Tibial nerve (tissue), 4 donors: ENCODE measurements at regions not wholly inside any gene's neighbourhood (a gene's known extent, or its start where the extent isn't known, plus 50 kb on each side); places are given as distances from the start of the nearest gene placed in this dataset.

Experiments
- DNase-seq, 2 donors: peaks; one replicate each; pipeline ENCODE4 v3.0.0-alpha.2; 2019; ENCODE audit warnings: low spot score in 2 of 2
- H3K27ac ChIP-seq, 4 donors: fragments of 200-600 bp; sonication (generic) in 3 of 4; one replicate each; pipeline ENCODE4 v1.5.1; 2017 to 2019; ENCODE audit warnings: mild to moderate bottlenecking in 1 of 4
- H3K27me3 ChIP-seq, 2 donors: fragments of 200-600 bp; sonication (generic) in 1 of 2; one replicate each; pipeline versions ENCODE4 v1.5.1 to v1.6.0; 2017 to 2019
- H3K36me3 ChIP-seq, 3 donors: fragments of 200-600 bp; sonication (generic); one replicate each; pipeline ENCODE4 v1.5.1; 2018 to 2019
- H3K4me1 ChIP-seq, 4 donors: fragments of 200-600 bp; sonication (generic) in 3 of 4; one replicate each; pipeline ENCODE4 v1.5.1; 2017 to 2019
- H3K4me3 ChIP-seq, 4 donors: fragments of 200-600 bp; sonication (generic) in 3 of 4; one replicate each; pipeline ENCODE4 v1.5.1; 2017 to 2019; ENCODE audit warnings: mild to moderate bottlenecking in 1 of 4, moderate library complexity in 1 of 4
- H3K9me3 ChIP-seq, 4 donors: fragments of 200-600 bp; sonication (generic) in 3 of 4; one replicate each; pipeline ENCODE4 v1.5.1; 2017 to 2019
- EP300 ChIP-seq, 2 donors: sonication (generic); formaldehyde crosslinking; IDR thresholded peaks; one replicate each; pipeline ENCODE4 v1.6.1; 2017; ENCODE audit warnings: antibody characterized with exemption in 2 of 2, mild to moderate bottlenecking in 1 of 2
- POLR2A ChIP-seq, 2 donors: fragments of 450-650 bp; IDR thresholded peaks; one replicate each; pipeline ENCODE4 v1.6.1; 2017; ENCODE audit warnings: antibody characterized with exemption in 2 of 2, mild to moderate bottlenecking in 2 of 2, moderate library complexity in 2 of 2
- WGBS, 2 donors: methylation state at CpG; one replicate each; pipeline ENCODE4 v1.1.5; 2018; 5-methylcytosine and 5-hydroxymethylcytosine counted together
- TF ChIP-seq, protein P1 (sequence below), 5 experiments: fragments of 200-600 bp in 3 of 5; fragments of 450-650 bp in 2 of 5; sonication (generic) in 3 of 5; IDR thresholded peaks; one replicate each; pipeline ENCODE4 v1.5.1; 2016 to 2019; ENCODE audit warnings: antibody characterized with exemption in 5 of 5, mild to moderate bottlenecking in 3 of 5, moderate library complexity in 2 of 5

DNA sequence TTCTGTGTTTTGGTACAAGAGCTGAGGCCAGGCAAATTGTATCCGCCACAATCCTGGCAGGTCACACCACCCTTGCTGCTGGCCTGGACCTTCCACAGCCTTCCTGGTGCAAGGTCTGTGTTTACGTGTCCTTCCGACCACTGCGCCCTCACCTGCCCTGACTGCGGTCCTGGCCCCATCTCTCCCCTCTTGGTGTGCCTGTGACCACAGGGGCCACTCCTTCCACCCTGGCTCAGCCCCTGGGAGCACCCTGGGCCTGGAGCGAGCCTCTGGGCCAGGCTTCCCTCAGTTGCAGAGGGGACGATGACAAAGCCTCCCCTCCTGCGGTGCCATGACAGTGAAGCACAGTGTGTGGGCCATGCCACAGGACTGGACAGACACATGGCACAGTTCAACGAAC, 104.5 kb downstream of the PLXNA1 start:
- Histone ChIP-seq H3K4me3 (no peak overlapping the region), H3K27me3 (no peaks in the 10 kb centered on the region), H3K9me3 (peaks cover 0 to 3% (median 0%) of the 10 kb centered on the region in 4 donors), H3K4me1 (peaks cover 0 to 20% (median 0%) of the 10 kb centered on the region in 4 donors), H3K27ac (no peak overlapping the region), H3K36me3 (no peaks in the 10 kb centered on the region)
- TF ChIP-seq POLR2A (IDR thresholded peaks at IDR 0.05): no peak
- no peak for TF ChIP-seq EP300 (IDR thresholded peaks at IDR 0.05)
- TF ChIP-seq, protein P1, sequence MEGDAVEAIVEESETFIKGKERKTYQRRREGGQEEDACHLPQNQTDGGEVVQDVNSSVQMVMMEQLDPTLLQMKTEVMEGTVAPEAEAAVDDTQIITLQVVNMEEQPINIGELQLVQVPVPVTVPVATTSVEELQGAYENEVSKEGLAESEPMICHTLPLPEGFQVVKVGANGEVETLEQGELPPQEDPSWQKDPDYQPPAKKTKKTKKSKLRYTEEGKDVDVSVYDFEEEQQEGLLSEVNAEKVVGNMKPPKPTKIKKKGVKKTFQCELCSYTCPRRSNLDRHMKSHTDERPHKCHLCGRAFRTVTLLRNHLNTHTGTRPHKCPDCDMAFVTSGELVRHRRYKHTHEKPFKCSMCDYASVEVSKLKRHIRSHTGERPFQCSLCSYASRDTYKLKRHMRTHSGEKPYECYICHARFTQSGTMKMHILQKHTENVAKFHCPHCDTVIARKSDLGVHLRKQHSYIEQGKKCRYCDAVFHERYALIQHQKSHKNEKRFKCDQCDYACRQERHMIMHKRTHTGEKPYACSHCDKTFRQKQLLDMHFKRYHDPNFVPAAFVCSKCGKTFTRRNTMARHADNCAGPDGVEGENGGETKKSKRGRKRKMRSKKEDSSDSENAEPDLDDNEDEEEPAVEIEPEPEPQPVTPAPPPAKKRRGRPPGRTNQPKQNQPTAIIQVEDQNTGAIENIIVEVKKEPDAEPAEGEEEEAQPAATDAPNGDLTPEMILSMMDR (IDR thresholded peaks at IDR 0.05): no peak
- no peak for DNase-seq
- 81 to 90% methylated on average over 8 to 9 of the region's 9 CpGs for WGBS, 2 donors

DNA sequence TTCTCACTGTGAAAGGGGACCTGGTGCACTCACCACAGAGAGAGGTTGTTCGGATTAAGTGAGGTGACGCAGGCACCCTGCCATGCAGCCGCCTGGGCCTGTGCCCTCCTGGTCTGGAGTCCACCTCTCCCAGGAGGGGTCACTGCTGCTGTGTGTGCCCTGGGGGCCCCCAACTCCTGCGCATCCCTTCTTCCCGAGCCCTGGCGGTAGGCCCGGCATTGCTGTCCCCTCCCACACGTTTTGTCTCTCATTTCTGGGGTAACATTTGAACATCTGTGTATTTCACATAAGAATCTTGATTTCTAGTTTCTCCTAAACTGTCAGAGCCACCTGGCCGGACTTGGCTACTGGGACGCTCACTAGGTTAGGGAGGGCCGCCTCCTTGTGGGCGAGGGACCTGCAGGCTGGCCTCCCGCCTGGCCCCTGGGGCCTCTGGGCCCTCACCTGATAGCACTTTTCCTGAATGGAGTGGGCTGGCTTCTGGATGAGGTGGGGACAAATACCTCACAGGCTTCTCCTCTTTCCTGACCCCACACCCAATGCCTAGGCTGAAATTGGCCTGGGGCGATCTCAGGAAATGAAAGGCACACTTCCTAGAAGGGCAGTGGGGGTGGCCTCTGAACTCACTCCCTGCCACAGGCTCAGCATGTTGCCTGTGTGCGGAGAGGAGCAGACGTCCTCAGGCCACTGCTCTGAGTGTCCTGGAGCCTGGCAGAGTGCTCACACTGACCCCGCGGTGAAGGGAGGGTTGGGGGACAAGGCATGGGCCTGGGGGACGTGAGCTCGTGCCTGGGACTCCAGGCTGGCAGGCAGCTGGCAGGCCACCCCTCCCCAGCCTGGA, 104.2 kb upstream of the PRR23E start:
- Histone ChIP-seq H3K36me3 (no peaks in the 10 kb centered on the region), H3K27me3 (no peaks in the 10 kb centered on the region), H3K4me3 (no peak overlapping the region), H3K9me3 (peaks cover 0 to 3% (median 0%) of the 10 kb centered on the region in 4 donors), H3K27ac (peak overlapping the region in 1 of 4 donors; percentile 46), H3K4me1 (peaks cover 0 to 26% (median 0%) of the 10 kb centered on the region in 4 donors)
- WGBS, 2 donors: 75 to 77% methylated on average over 15 to 17 of the region's 20 CpGs
- DNase-seq: no peak
- TF ChIP-seq POLR2A (IDR thresholded peaks at IDR 0.05): no peak
- TF ChIP-seq, protein P1 (IDR thresholded peaks at IDR 0.05): no peak
- TF ChIP-seq EP300 (IDR thresholded peaks at IDR 0.05): no peak

DNA sequence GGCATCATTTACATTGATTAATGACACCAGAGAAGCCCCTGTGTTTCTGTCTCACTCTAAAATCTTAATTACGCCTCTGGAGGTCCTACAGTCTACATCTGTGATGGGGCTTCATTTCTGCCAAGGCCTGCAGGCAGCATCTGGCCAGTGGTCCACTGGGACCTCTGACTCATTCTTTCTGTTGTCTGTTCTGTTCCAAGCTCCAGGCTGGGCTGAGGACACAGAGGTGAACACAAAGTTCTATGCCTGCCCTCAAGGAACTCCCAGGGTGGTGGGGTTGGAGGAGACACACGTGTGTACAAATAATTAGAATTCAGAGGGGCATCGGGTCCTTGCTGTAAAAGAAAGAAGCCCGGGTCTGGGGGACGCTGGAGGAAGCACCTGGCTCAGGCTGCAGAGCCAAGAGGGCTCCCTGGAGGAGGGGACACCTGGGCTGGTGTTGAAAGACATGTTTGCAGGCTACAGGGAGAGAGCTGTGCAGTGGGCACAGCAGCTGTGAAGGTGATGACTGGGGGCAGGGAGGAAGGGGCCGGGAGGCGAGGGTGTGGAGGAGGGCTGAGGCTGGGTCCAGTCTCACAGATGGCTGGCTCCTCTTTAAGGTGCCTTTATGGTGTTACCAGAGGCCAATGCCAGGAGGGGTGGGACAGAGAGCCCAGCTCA, 103.3 kb upstream of the PRR23E start:
- Histone ChIP-seq H3K9me3 (peaks cover 0 to 3% (median 0%) of the 10 kb centered on the region in 4 donors), H3K36me3 (no peaks in the 10 kb centered on the region), H3K27me3 (no peaks in the 10 kb centered on the region), H3K4me3 (no peak overlapping the region), H3K27ac (peak overlapping the region in 1 of 4 donors; percentile 46), H3K4me1 (peaks cover 0 to 26% (median 0%) of the 10 kb centered on the region in 4 donors)
- DNase-seq: peak; percentile 67 to 80
- TF ChIP-seq POLR2A (IDR thresholded peaks at IDR 0.05) (no peak), EP300 (IDR thresholded peaks at IDR 0.05) (peak in 1 of 2 donors; percentile 77)
- TF ChIP-seq, protein P1 (IDR thresholded peaks at IDR 0.05): no peak
- whole genome bisulfite sequencing, 2 donors: 62 to 66% methylated on average over 7 of the region's 7 CpGs

DNA sequence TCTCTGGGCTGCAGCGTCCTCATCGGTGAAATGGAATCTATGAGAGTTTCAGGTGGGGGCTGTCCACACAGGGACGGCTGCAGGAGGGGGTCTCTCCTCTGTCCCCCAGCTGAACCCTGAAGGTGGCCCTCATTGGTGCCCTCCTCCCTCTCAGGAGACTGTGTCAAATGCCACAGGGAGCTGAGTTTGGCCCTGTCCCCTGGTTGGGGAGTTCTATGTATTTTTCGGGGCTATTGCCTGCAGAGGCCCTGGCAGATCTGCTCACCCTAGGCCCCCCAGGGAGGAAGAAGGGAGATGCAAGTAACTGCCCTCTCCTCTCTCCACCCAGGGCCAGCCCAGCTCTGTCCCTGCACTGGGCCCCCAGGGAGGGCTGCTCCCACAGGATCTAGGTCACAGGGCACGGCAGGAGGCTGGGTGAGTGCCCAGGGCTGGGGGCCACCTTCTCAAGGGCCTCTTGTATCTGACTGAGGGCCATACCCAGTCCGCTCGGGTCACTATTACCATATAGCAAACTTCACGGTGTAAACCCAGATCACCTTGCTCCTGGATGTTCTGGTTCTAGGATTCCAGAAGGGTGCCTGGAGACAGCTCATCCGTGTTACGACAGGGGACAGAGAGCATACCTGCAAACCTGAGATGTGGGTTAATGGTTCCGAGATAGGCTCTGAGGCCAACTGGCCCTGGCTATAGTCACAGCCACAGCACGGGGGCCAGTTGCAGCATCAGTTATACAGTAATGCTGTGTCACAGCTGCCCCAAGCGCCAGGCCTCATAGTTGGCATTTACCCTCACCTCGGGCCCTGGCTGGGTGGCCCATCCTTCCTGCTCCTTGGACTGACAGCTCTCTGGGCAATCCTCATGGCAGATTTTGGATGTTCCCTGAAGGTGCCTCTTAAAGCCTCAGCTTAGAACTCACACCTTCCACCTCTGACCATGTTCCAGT, 102.4 kb upstream of the PRR23E start:
- DNase-seq: no peak
- Histone ChIP-seq H3K36me3 (no peaks in the 10 kb centered on the region), H3K4me3 (no peak overlapping the region), H3K9me3 (peaks cover 0 to 9% (median under 1%) of the 10 kb centered on the region in 4 donors), H3K27ac (no peak overlapping the region), H3K27me3 (no peaks in the 10 kb centered on the region), H3K4me1 (peaks cover 0 to 26% (median 0%) of the 10 kb centered on the region in 4 donors)
- TF ChIP-seq POLR2A (IDR thresholded peaks at IDR 0.05) (no peak), EP300 (IDR thresholded peaks at IDR 0.05) (no peak)
- TF ChIP-seq, protein P1 (IDR thresholded peaks at IDR 0.05): no peak
- WGBS, 2 donors: 79 to 84% methylated on average over 7 to 12 of the region's 14 CpGs
